ENCODE measurements at regions not wholly inside any gene's neighbourhood (a gene's known extent, or its start where the extent isn't known, plus 50 kb on each side); places are given as distances from the start of the nearest gene placed in this dataset.

- no peak for DNase-seq
These were observed 548.0 kb downstream of the IRS1 start for GRCh38 chr2:226251661-226252060.

GRCh38 chr2:226247289-226248275, 552.0 kb downstream of the IRS1 start:
- no peak for DNase-seq

DNA sequence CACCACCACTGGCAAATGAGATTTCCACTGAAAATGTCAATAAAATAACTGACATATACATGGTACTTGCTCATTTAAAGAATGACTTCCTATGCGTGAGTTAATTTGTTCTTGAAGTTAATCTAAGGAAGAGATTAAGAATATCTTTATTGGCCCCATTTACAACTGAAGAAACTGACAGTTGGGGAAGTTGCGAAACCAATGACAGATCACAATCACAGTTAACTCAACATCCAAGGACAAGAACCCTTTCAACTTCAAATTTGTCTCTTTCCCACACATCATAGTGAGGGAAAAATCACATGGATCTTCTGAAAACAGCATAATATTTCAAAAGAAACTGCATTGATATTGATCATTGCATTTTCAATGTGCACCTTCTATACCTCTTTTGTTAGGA, 565.4 kb downstream of the IRS1 start:
- DNase-seq: no peak

- no peak for DNase-seq
These were observed 566.2 kb downstream of the IRS1 start for GRCh38 chr2:226233388-226233787.

DNA sequence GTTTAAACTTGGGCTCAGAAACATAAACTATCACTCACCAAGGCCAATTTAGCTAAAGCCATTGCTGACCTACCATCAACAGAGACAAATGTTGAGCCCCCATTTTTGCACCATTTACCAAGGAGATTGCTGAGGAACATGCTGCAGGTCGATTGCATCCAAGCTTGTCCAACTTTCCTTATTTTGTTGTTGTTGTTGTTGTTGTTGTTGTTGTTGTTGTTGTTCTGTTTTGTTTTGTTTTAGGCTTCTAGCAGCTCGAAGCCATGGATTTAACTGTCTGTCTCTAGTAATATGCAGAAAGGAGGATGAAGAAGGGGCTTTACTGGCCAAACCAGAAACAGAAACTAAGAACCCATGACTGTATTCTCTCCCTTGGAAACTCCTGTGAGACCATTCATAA, 571.5 kb downstream of the IRS1 start:
- no peak for DNase-seq

DNA sequence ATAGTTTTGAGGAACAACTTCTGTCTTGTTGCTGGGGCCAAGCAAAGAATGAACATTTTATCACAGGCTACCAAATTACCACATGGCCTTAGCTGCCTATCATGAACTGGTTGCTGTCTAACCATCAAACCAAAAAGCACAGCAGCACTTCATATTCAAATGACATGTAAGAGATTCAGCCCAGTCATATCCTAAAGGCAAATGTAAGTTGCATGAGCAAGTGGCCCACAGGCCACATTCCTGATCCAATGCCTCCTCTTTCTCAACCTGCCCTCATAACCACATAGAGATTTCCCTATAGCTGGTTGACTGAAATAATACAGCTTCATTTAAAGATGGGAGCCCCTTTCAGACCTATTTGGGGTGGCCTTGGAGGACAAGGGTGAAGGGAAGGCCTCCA, 572.3 kb downstream of the IRS1 start:
- no peak for DNase-seq

DNA sequence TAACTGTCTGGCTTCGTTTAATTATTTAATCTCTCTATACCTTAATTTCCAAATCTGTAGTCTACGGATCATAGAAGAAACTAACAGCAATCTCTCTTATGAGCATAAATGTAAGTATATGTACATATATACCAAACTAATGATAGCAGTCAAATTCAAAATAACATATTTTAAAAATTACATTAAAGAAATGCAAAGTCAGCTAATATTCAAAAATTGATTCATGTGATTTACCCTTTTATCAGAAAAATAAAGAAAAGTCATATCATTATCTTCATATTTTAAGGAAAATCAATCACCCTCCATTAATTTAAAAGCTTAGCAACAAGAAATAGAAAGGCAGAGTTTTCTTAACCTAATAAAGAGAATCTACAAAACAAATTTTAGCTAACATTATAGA, 575.9 kb downstream of the IRS1 start:
- no peak for DNase-seq

DNA sequence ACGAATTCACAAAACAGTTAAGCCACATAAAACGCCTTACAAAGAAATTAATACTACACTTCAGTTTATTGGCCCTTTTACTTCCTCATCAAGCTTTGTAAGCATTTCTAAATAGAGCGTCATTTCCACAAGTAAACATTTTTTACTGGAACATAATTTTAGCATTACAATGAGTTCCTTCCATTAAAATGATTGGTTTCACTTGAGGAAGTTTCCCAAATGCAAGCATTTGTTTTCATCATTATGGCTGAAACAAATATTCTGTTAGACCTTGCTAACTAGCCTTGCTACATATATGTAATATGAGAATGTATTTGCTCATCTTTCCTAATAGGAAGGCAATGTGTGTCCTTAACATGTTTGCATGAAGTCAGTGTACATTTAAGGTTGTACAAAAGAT, 579.1 kb downstream of the IRS1 start:
- DNase-seq: no peak

DNA sequence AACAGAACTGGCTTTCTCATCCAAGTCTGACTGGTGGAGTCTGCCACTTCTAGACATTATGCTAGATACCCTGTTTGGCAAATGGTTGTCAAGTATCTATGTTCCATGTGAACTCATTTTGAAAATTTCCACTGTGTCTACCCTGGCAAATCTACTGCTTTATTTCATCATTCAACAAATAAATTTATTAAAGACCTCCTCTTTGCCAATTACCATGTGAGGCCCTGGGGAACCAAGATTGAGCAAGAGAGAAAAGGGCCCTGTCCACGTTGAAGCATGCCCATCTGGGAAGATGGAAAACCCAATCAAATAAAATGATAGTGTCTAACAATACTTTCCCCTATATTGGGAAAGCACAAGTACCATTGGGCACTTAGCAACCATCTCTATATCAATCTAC, 582.4 kb downstream of the IRS1 start:
- DNase-seq: no peak

- DNase-seq: no peak
These were observed 583.0 kb downstream of the IRS1 start for GRCh38 chr2:226216575-226216974.

GRCh38 chr2:226215902-226216503, 583.6 kb downstream of the IRS1 start:
- peak; percentile 72 for DNase-seq

DNA sequence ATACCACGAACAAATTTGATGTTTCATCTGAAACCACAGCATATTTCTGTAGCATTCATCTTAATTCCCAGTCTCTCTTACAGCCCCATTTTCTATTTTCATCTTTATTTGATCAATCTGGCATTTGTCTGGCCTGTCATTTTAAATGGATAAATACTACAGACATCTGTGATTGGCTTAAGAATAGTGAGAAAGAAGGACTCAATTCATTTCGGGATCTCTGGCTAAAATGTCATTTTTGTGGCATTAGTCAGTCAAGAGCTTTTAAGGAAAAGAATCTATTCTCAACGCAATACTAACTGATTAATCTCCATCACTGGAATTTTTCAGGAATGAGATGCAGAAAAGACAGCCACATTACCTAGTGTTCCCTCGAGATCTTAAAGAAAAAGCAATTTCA, 585.9 kb downstream of the IRS1 start:
- no peak for DNase-seq

- no peak for DNase-seq
These were observed 588.2 kb downstream of the IRS1 start for GRCh38 chr2:226211439-226211838.

GRCh38 chr2:226208726-226209125, 590.9 kb downstream of the IRS1 start:
- DNase-seq: no peak

DNA sequence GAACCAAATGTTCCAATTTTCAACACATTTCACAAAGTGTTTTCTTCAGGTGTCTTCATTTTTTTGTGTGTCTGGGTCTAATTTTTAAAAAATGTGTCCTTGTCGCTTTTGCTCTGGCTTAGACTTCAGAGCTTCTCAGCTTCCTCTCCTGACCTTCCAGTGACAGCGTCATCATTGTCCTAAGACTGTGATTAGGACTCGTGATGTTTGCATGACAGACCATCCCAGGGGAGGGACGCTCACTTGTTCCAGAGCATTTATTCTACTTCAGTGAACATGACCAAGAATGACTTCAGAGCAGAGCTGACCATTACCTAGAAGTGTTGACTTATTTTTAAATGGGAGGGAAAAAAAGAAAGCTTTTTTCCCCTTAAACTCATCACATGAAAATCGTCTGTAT, 591.9 kb downstream of the IRS1 start:
- no peak for DNase-seq

DNA sequence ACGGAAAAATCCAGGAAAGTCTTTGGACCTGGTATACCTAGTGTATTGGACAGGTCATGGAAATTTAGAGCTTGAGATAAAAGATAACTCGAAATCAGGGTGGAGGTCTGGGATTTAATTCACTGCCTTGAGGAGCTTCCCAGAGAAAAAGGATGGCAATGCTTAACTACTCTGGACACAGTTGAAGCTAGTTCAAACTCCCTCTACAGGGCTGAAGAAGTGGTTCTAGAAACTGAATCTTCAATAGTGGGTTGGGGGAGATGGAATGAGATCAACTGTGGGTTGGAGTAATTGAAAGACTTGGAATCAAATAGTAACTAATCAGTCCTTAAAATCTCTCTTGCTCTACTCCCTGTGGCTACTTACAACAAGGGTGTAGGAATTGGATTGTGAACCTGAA, 600.1 kb downstream of the IRS1 start:
- DNase-seq: no peak

GRCh38 chr2:226198956-226199355, 600.7 kb downstream of the IRS1 start:
- DNase-seq: no peak

- no peak for DNase-seq
These were observed 609.0 kb downstream of the IRS1 start for GRCh38 chr2:226190479-226191252.

DNA sequence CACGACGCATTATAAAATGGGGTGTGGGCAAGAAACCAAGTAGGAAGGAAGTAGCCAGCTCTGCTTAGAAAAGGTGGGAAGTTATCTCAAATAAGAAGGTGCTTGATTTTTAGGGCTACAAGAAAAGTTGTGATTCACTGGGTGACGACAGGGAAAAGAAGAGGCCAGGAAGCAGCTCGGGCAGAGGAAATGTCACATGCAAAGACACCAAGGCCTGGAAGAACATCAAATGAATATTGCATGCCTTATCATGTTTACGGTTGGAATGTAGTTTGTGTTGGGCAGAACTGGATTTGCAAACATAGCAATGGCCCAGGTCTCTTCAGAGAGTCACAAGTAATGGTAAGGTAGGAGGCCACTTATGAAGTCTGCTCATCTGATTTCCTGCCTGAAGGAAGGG, 610.6 kb downstream of the IRS1 start:
- no peak for DNase-seq

DNA sequence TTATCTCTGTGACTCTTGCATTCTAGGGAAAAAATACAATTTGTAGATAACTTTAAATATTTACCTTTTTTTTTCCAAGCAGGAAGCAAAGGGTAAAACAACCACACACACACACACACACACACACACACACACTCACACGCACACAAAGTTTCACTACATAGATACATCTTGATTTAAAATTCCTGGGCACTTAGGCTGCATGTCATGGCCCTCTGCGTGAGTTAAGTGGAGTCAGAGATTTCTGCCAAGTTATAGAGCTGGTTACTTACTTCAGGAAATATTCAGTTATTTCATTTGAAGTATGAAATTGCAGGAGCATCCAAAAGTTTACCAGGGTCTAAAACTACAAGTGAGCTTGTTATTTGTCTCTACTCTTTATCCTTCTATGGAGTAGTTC, 612.0 kb downstream of the IRS1 start:
- no peak for DNase-seq

DNA sequence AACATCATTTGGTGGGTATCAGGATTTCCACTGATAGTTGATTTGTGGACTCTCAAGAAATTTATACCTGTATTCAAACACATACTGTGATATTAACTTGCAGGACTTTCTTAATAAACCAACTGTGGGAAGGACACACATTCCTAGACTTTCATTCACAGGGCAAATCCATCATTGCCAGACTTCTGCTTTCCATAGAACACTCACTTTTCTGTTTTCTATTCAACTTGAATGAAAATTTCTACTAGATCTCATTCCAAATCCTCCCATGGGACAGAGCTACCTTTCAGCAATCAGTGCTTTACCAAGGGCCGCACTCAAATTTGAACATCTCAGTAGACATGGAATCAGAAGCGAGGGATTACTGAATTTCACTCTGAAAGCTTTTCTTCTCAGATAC, 612.5 kb downstream of the IRS1 start:
- DNase-seq: no peak

DNA sequence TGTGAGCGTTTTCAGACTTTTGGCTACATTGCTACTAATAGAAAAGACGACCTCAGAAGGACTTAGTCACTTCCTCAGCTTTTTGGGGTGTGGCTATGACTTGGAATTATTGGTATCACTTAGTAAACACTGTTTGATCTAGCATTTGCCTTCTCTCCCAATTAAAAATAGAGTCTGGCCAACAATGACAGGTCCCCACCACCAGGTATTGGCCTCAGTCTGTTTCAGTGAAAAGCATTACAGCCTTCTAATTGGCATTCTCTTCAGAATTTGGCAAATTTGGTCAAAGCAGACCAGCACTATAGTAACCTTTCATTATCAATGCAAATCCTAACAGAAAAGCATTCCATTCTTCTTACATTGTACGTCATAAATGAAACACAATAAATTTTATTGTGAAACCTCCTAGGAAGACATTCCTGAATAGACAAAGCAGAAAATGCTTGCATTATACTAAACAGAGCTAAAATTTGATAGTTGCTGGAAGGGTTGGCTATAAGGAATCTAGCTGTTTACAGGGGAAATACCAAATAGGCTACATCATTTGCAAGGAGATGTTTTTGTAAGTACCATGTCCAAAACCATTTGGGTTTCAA, 613.9 kb downstream of the IRS1 start:
- DNase-seq: no peak

DNA sequence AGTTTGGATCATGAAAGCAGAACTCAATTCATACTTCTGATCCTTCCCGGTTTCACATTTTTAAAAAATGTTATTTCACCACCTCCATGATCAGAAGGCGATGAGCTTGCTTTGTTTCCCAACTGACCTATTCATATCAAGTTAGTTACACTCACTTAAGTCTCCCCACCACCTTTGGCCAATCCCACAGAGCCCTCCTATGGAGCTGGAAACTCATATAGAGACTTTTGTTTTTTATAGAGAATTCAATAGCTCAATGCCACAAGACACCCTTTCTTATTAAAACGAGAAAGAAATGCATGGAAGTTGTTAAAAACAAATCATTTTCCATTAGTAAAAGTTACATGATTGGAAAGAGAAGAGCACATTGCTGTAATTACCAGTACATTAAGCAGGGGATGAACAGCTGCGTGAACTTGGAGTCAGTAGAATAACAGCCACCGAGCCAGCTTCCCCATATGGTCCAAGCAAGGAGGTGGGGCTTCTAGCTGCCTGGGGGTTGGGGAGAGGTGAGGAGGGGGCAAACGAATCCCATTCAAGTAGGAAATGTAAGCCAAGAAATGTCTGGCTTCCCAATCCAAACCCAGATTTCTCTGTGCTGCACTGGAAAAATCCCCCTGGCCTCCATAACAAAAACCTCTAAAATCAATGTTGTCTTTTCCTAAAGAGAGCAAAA, 614.5 kb downstream of the IRS1 start:
- no peak for DNase-seq
